ENCODE measurements at regions not wholly inside any gene's neighbourhood (a gene's known extent, or its start where the extent isn't known, plus 50 kb on each side); places are given as distances from the start of the nearest gene placed in this dataset.
"Not testable (repeated sequence)": the region's sequence is repeated elsewhere in the genome, so short reads cannot be mapped to it uniquely, and the experiment has no call there.

- no peak for ATAC-seq
- intact Hi-C loops (cut with DNase I, micrococcal nuclease) = no loop called here
- DNase-seq = no peak
Observed at GRCh38 chr14:66242001-66242400, 244.2 kb upstream of the CCDC196 start.

- DNase-seq (no peak), ATAC-seq (no peak)
- intact Hi-C loops (cut with DNase I, micrococcal nuclease) = no loop called here
Observed at GRCh38 chr14:66244834-66245233, 241.3 kb upstream of the CCDC196 start.

GRCh38 chr14:66247662-66248193 is 238.4 kb upstream of the CCDC196 start:
- intact Hi-C loops (cut with DNase I, micrococcal nuclease) = no loop called here
- DNase-seq (no peak), ATAC-seq (no peak)

GRCh38 chr14:66248256-66248655 is 237.9 kb upstream of the CCDC196 start:
- intact Hi-C loops (cut with DNase I, micrococcal nuclease) = no loop called here
- no peak for DNase-seq
- ATAC-seq = no peak

GRCh38 chr14:66249544-66249943 is 236.6 kb upstream of the CCDC196 start:
- ATAC-seq (no peak), DNase-seq (no peak)
- intact Hi-C loops (cut with DNase I, micrococcal nuclease) = no loop called here

GRCh38 chr14:66254038-66254437 is 232.1 kb upstream of the CCDC196 start:
- ATAC-seq = no peak
- intact Hi-C loops (cut with DNase I, micrococcal nuclease) = no loop called here

GRCh38 chr14:66268802-66269334 is 217.3 kb upstream of the CCDC196 start:
- DNase-seq = no peak
- no peak for ATAC-seq
- intact Hi-C loops (cut with DNase I, micrococcal nuclease) = no loop called here

More at GRCh38 chr14:66254038-66254437, 232.1 kb upstream of the CCDC196 start:
- no peak for DNase-seq

- intact Hi-C loops (cut with DNase I, micrococcal nuclease) = no loop called here
- ATAC-seq (no peak), DNase-seq (no peak)
Observed at GRCh38 chr14:66272221-66272620, 213.9 kb upstream of the CCDC196 start.

GRCh38 chr14:66273261-66273832 is 212.8 kb upstream of the CCDC196 start:
- DNase-seq = no peak
- intact Hi-C loops (cut with DNase I, micrococcal nuclease) = no loop called here
- ATAC-seq = no peak

GRCh38 chr14:66278418-66278817 is 207.8 kb upstream of the CCDC196 start:
- ATAC-seq; intact Hi-C loops (cut with DNase I, micrococcal nuclease); DNase-seq: not testable (repeated sequence)

- intact Hi-C loops (cut with DNase I, micrococcal nuclease) = no loop called here
- DNase-seq = no peak
- ATAC-seq = no peak
Observed at GRCh38 chr14:66281036-66281776, 205.0 kb upstream of the CCDC196 start.

- intact Hi-C loops (cut with DNase I, micrococcal nuclease) = no loop called here
- ATAC-seq (no peak), DNase-seq (no peak)
Observed at GRCh38 chr14:66284346-66284745, 201.8 kb upstream of the CCDC196 start.

- DNase-seq (no peak), ATAC-seq (no peak)
- intact Hi-C loops (cut with DNase I, micrococcal nuclease) = no loop called here
Observed at GRCh38 chr14:66288511-66288910, 197.7 kb upstream of the CCDC196 start.

GRCh38 chr14:66291756-66292155 is 194.4 kb upstream of the CCDC196 start:
- ATAC-seq (no peak), DNase-seq (no peak)
- intact Hi-C loops (cut with DNase I, micrococcal nuclease) = no loop called here

- DNase-seq (no peak), ATAC-seq (no peak)
- intact Hi-C loops (cut with DNase I, micrococcal nuclease) = no loop called here
Observed at GRCh38 chr14:66293533-66294105, 192.6 kb upstream of the CCDC196 start.

GRCh38 chr14:66295386-66295785 is 190.8 kb upstream of the CCDC196 start:
- ATAC-seq (no peak), DNase-seq (no peak)
- intact Hi-C loops (cut with DNase I, micrococcal nuclease) = no loop called here

GRCh38 chr14:66300886-66301285 is 185.3 kb upstream of the CCDC196 start:
- ATAC-seq (no peak), DNase-seq (no peak)
- intact Hi-C loops (cut with DNase I, micrococcal nuclease) = no loop called here

GRCh38 chr14:66306101-66306500 is 180.1 kb upstream of the CCDC196 start:
- intact Hi-C loops (cut with DNase I, micrococcal nuclease) = no loop called here
- ATAC-seq (no peak), DNase-seq (no peak)

GRCh38 chr14:66311058-66311457 is 175.1 kb upstream of the CCDC196 start:
- ATAC-seq (no peak), DNase-seq (no peak)
- intact Hi-C loops (cut with DNase I, micrococcal nuclease) = no loop called here

GRCh38 chr14:66311990-66312389 is 174.2 kb upstream of the CCDC196 start:
- ATAC-seq (no peak), DNase-seq (no peak)
- intact Hi-C loops (cut with DNase I, micrococcal nuclease) = no loop called here

Measured in left colon (tissue), 2 donors.